ENCODE measurements at regions not wholly inside any gene's neighbourhood (a gene's known extent, or its start where the extent isn't known, plus 50 kb on each side); places are given as distances from the start of the nearest gene placed in this dataset.
"Not testable (repeated sequence)": the region's sequence is repeated elsewhere in the genome, so short reads cannot be mapped to it uniquely, and the experiment has no call there.

DNA sequence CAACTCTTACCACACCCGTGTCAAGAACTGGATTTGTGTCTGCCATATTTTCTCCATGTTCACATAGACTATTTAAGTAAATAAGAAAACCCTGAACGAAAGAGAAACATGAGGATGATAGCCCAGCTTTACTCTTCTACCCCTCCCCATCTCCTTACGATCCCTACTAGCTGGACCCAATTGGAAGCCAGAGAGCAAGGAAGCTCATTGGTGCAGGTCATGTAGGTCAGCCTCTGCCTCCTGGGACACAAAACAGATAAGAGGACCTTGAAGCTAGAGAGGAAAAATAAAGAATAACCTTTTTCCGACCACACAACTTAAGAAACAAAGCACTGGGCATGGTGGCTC, 124.6 kb upstream of the ATF7IP start:
- 21% methylated on average over 4 of the region's 4 CpGs for WGBS (ENCODE audit: low lambda C conversion rate)
- peaks cover 10% of the 10 kb centered on the region; the same call in 1 of the 2 replicates for H3K9me3 ChIP-seq (ENCODE audit: low read length)
- FAIRE-seq = no peak

DNA sequence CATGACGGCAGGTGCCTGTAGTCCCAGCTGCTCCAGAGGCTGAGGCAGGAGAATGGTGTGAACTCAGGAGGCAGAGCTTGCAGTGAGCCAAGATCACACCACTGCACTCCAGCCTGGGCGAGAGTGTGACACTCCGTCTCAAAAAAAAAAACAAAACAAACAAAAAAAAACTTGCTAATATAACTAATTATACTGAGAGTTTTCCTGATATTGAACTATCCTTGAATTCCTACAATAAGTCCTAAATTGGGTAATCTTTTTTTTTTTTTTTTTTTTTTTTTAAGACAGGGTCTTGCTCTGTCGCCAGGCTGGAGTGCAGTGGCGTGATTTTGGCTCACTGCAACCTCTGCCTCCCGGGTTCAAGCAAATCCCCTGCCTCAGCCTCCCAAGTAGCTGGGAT, 122.7 kb upstream of the ATF7IP start:
- POLR2A ChIA-PET = interaction anchor here (0.7 kb wide), 1 partner anchor 122 kb away, joined by 3 read pairs; no protein-coding TSS in a partner anchor
- 24% methylated on average over 6 of the region's 6 CpGs for WGBS (ENCODE audit: low lambda C conversion rate)
- intact Hi-C loops (cut with micrococcal nuclease; ENCODE audit: unreplicated experiment); H3K36me3 ChIP-seq (replicated peaks in 1 of 2; ENCODE audit: control insufficient read depth in 1 of 2, insufficient read depth in 2 of 2, low read length in 2 of 2); CTCF ChIA-PET (ENCODE audit: low intra/inter-chr PET ratio, low total read pairs); H3K79me2 ChIP-seq (ENCODE audit: insufficient read depth, low read length); H3K9me3 ChIP-seq (ENCODE audit: low read length); H3K27ac ChIP-seq (ENCODE audit: extremely low read length, insufficient read depth, low read length); H4K20me1 ChIP-seq (ENCODE audit: insufficient read depth, low read length); BruUV-seq (replicated peaks); H3K4me2 ChIP-seq (ENCODE audit: low read depth, low read length); ATAC-seq; H3K9ac ChIP-seq (ENCODE audit: insufficient read depth, low read depth, low read length); H2AFZ ChIP-seq (ENCODE audit: low read length); H3K4me3 ChIP-seq (replicated peaks in 1 of 3; ENCODE audit: insufficient read depth in 1 of 3, low read depth in 2 of 3, low read length in 3 of 3); H3K27me3 ChIP-seq (ENCODE audit: control insufficient read depth in 1 of 2, insufficient read depth in 2 of 2, low read length in 2 of 2); DNase-seq (ENCODE audit: low spot score); FAIRE-seq: not testable (repeated sequence)
- peaks cover 18% of the 10 kb centered on the region for H3K4me1 ChIP-seq (ENCODE audit: insufficient read depth, low read length)
- in situ Hi-C loops (cut with HindIII; ENCODE audit: extremely low pct_ligation_motif_present, low pct_unique_long_range_greater_than_20kb) = loop anchor here (25.0 kb wide), 1 partner anchor 469 kb away; no protein-coding TSS in a partner anchor

More for the DNA sequence above, 124.6 kb upstream of the ATF7IP start:
- H2AFZ ChIP-seq (ENCODE audit: low read length) = no peak overlapping the region
- no peak overlapping the region for H3K9ac ChIP-seq (ENCODE audit: insufficient read depth, low read depth, low read length)
- H3K79me2 ChIP-seq (ENCODE audit: insufficient read depth, low read length) = no peaks in the 10 kb centered on the region
- H3K4me2 ChIP-seq (ENCODE audit: low read depth, low read length) = no peak overlapping the region
- intact Hi-C loops (cut with micrococcal nuclease; ENCODE audit: unreplicated experiment) = no loop called here
- in situ Hi-C loops (cut with HindIII; ENCODE audit: extremely low pct_ligation_motif_present, low pct_unique_long_range_greater_than_20kb) = loop anchor here (25.0 kb wide), 1 partner anchor 471 kb away; no protein-coding TSS in a partner anchor
- ATAC-seq (no peak), DNase-seq (ENCODE audit: low spot score) (no peak)
- no peak overlapping the region for H3K4me3 ChIP-seq (replicated peaks in 1 of 3; ENCODE audit: insufficient read depth in 1 of 3, low read depth in 2 of 3, low read length in 3 of 3)
- TF ChIP-seq ZNF883 (CRISPR knock-in tag; IDR thresholded peaks at IDR 0.05; ENCODE audit: not compliant biosample characterization) = no peak
- no peak for TF ChIP-seq ZNF207 (IDR thresholded peaks at IDR 0.05; ENCODE audit: borderline replicate concordance)
- TF ChIP-seq ZNF12 (CRISPR knock-in tag; IDR thresholded peaks at IDR 0.05) = no peak
- no peak for TF ChIP-seq KDM3A (CRISPR knock-in tag; IDR thresholded peaks at IDR 0.05; ENCODE audit: low read depth)
- TF ChIP-seq, protein P1, sequence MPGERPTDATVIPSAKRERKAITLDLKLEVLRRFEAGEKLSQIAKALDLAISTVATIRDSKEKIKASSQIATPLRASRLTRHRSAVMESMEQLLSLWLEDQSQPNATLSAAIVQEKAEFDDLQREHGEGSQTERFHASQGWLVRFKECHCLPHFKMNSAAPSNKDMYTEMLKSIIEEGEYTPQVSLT (CRISPR knock-in tag; IDR thresholded peaks at IDR 0.05; ENCODE audit: borderline replicate concordance, low read depth) = no peak
- TF ChIP-seq POGZ (CRISPR knock-in tag; IDR thresholded peaks at IDR 0.05) = no peak
- TF ChIP-seq, protein P2, sequence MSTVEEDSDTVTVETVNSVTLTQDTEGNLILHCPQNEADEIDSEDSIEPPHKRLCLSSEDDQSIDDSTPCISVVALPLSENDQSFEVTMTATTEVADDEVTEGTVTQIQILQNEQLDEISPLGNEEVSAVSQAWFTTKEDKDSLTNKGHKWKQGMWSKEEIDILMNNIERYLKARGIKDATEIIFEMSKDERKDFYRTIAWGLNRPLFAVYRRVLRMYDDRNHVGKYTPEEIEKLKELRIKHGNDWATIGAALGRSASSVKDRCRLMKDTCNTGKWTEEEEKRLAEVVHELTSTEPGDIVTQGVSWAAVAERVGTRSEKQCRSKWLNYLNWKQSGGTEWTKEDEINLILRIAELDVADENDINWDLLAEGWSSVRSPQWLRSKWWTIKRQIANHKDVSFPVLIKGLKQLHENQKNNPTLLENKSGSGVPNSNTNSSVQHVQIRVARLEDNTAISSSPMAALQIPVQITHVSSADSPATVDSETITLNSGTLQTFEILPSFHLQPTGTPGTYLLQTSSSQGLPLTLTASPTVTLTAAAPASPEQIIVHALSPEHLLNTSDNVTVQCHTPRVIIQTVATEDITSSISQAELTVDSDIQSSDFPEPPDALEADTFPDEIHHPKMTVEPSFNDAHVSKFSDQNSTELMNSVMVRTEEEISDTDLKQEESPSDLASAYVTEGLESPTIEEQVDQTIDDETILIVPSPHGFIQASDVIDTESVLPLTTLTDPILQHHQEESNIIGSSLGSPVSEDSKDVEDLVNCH (CRISPR knock-in tag; IDR thresholded peaks at IDR 0.05) = no peak
- TF ChIP-seq NR3C1 (CRISPR knock-in tag; IDR thresholded peaks at IDR 0.05) = no peak
- TF ChIP-seq, protein P3, sequence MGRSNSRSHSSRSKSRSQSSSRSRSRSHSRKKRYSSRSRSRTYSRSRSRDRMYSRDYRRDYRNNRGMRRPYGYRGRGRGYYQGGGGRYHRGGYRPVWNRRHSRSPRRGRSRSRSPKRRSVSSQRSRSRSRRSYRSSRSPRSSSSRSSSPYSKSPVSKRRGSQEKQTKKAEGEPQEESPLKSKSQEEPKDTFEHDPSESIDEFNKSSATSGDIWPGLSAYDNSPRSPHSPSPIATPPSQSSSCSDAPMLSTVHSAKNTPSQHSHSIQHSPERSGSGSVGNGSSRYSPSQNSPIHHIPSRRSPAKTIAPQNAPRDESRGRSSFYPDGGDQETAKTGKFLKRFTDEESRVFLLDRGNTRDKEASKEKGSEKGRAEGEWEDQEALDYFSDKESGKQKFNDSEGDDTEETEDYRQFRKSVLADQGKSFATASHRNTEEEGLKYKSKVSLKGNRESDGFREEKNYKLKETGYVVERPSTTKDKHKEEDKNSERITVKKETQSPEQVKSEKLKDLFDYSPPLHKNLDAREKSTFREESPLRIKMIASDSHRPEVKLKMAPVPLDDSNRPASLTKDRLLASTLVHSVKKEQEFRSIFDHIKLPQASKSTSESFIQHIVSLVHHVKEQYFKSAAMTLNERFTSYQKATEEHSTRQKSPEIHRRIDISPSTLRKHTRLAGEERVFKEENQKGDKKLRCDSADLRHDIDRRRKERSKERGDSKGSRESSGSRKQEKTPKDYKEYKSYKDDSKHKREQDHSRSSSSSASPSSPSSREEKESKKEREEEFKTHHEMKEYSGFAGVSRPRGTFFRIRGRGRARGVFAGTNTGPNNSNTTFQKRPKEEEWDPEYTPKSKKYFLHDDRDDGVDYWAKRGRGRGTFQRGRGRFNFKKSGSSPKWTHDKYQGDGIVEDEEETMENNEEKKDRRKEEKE (IDR thresholded peaks at IDR 0.05) = no peak
- TF ChIP-seq ATM (IDR thresholded peaks at IDR 0.05; ENCODE audit: borderline replicate concordance) = no peak
- H4K20me1 ChIP-seq (ENCODE audit: insufficient read depth, low read length) = no peaks in the 10 kb centered on the region
- POLR2A ChIA-PET = no interaction called here
- BruUV-seq (replicated peaks) = no TSS peak
- no peaks in the 10 kb centered on the region for H3K27me3 ChIP-seq (ENCODE audit: control insufficient read depth in 1 of 2, insufficient read depth in 2 of 2, low read length in 2 of 2)
- CTCF ChIA-PET (ENCODE audit: low intra/inter-chr PET ratio, low total read pairs) = no interaction called here
- no peak overlapping the region for H3K27ac ChIP-seq (ENCODE audit: extremely low read length, insufficient read depth, low read length)
- H3K36me3 ChIP-seq (replicated peaks in 1 of 2; ENCODE audit: control insufficient read depth in 1 of 2, insufficient read depth in 2 of 2, low read length in 2 of 2) = no peaks in the 10 kb centered on the region
- peaks cover 18% of the 10 kb centered on the region for H3K4me1 ChIP-seq (ENCODE audit: insufficient read depth, low read length)

Data from HepG2 (cell line).